ENCODE measurements at regions not wholly inside any gene's neighbourhood (a gene's known extent, or its start where the extent isn't known, plus 50 kb on each side); places are given as distances from the start of the nearest gene placed in this dataset.

GRCh38 chr2:105581555-105581944 lies 163.2 kb upstream of the NCK2 start:
- ATAC-seq, result peak; percentile 74
- H3K36me3 Mint-ChIP-seq (ENCODE audit: low read depth), result no peaks in the 10 kb centered on the region
- no peak for DNase-seq
- peaks cover 41% of the 10 kb centered on the region for H3K4me1 Mint-ChIP-seq
- no peaks in the 10 kb centered on the region for H3K9me3 Mint-ChIP-seq
- no peaks in the 10 kb centered on the region for H3K27me3 Mint-ChIP-seq
- no peak overlapping the region for H3K27ac Mint-ChIP-seq
- no peak overlapping the region for H3K4me3 Mint-ChIP-seq

- H3K27me3 Mint-ChIP-seq, result no peaks in the 10 kb centered on the region
- H3K36me3 Mint-ChIP-seq (ENCODE audit: low read depth), result no peaks in the 10 kb centered on the region
- peaks cover 45% of the 10 kb centered on the region for H3K4me1 Mint-ChIP-seq
- DNase-seq (no peak), ATAC-seq (no peak)
- no peak overlapping the region for H3K27ac Mint-ChIP-seq
- no peaks in the 10 kb centered on the region for H3K9me3 Mint-ChIP-seq
- no peak overlapping the region for H3K4me3 Mint-ChIP-seq
Measured at GRCh38 chr2:105580870-105581554, 163.7 kb upstream of the NCK2 start.

- Mint-ChIP-seq H3K36me3 (ENCODE audit: low read depth) (no peaks in the 10 kb centered on the region), H3K4me1 (peaks cover 51% of the 10 kb centered on the region), H3K27ac (no peak overlapping the region), H3K9me3 (no peaks in the 10 kb centered on the region), H3K27me3 (no peaks in the 10 kb centered on the region), H3K4me3 (no peak overlapping the region)
- ATAC-seq, result no peak
- DNase-seq, result no peak
Measured at GRCh38 chr2:105580216-105580615, 164.5 kb upstream of the NCK2 start.

GRCh38 chr2:105578166-105578565 lies 166.5 kb upstream of the NCK2 start:
- Mint-ChIP-seq H3K9me3 (no peaks in the 10 kb centered on the region), H3K27ac (no peak overlapping the region), H3K36me3 (ENCODE audit: low read depth) (no peaks in the 10 kb centered on the region), H3K4me3 (no peak overlapping the region), H3K4me1 (peaks cover 34% of the 10 kb centered on the region), H3K27me3 (no peaks in the 10 kb centered on the region)
- no peak for DNase-seq
- no peak for ATAC-seq

GRCh38 chr2:105577762-105578161 lies 166.9 kb upstream of the NCK2 start:
- no peaks in the 10 kb centered on the region for H3K27me3 Mint-ChIP-seq
- H3K9me3 Mint-ChIP-seq, result no peaks in the 10 kb centered on the region
- no peak for DNase-seq
- peaks cover 33% of the 10 kb centered on the region for H3K4me1 Mint-ChIP-seq
- H3K4me3 Mint-ChIP-seq, result no peak overlapping the region
- H3K36me3 Mint-ChIP-seq (ENCODE audit: low read depth), result no peaks in the 10 kb centered on the region
- peak overlapping the region; percentile 11 for H3K27ac Mint-ChIP-seq
- ATAC-seq, result no peak

- ATAC-seq (peak; percentile 41), DNase-seq (no peak)
- Mint-ChIP-seq H3K27me3 (no peaks in the 10 kb centered on the region), H3K36me3 (ENCODE audit: low read depth) (no peaks in the 10 kb centered on the region), H3K9me3 (no peaks in the 10 kb centered on the region), H3K4me3 (no peak overlapping the region), H3K4me1 (peaks cover 28% of the 10 kb centered on the region), H3K27ac (peak overlapping the region; percentile 70)
Measured at GRCh38 chr2:105576440-105577241, 168.1 kb upstream of the NCK2 start.

GRCh38 chr2:105576050-105576439 lies 168.7 kb upstream of the NCK2 start:
- Mint-ChIP-seq H3K4me3 (no peak overlapping the region), H3K9me3 (no peaks in the 10 kb centered on the region), H3K4me1 (peaks cover 27% of the 10 kb centered on the region), H3K27ac (peak overlapping the region; percentile 70), H3K36me3 (ENCODE audit: low read depth) (no peaks in the 10 kb centered on the region), H3K27me3 (peaks cover 2% of the 10 kb centered on the region)
- ATAC-seq (no peak), DNase-seq (no peak)

- H3K9me3 Mint-ChIP-seq, result no peaks in the 10 kb centered on the region
- H3K27me3 Mint-ChIP-seq, result peaks cover 3% of the 10 kb centered on the region
- no peak overlapping the region for H3K4me3 Mint-ChIP-seq
- DNase-seq (no peak), ATAC-seq (no peak)
- H3K36me3 Mint-ChIP-seq (ENCODE audit: low read depth), result no peaks in the 10 kb centered on the region
- H3K27ac Mint-ChIP-seq, result peak overlapping the region; percentile 55
- H3K4me1 Mint-ChIP-seq, result peaks cover 22% of the 10 kb centered on the region
Measured at GRCh38 chr2:105575499-105576025, 169.2 kb upstream of the NCK2 start.

GRCh38 chr2:105574796-105575344 lies 169.8 kb upstream of the NCK2 start:
- Mint-ChIP-seq H3K27ac (no peak overlapping the region), H3K36me3 (ENCODE audit: low read depth) (no peaks in the 10 kb centered on the region), H3K4me1 (peaks cover 22% of the 10 kb centered on the region), H3K9me3 (no peaks in the 10 kb centered on the region), H3K4me3 (no peak overlapping the region), H3K27me3 (peaks cover 3% of the 10 kb centered on the region)
- ATAC-seq, result no peak
- no peak for DNase-seq

- peaks cover 3% of the 10 kb centered on the region for H3K27me3 Mint-ChIP-seq
- DNase-seq (no peak), ATAC-seq (no peak)
- no peaks in the 10 kb centered on the region for H3K36me3 Mint-ChIP-seq (ENCODE audit: low read depth)
- no peak overlapping the region for H3K4me3 Mint-ChIP-seq
- H3K27ac Mint-ChIP-seq, result no peak overlapping the region
- no peaks in the 10 kb centered on the region for H3K9me3 Mint-ChIP-seq
- peaks cover 22% of the 10 kb centered on the region for H3K4me1 Mint-ChIP-seq
Measured at GRCh38 chr2:105573910-105574655, 170.6 kb upstream of the NCK2 start.

- Mint-ChIP-seq H3K9me3 (no peaks in the 10 kb centered on the region), H3K4me3 (no peak overlapping the region), H3K27ac (no peak overlapping the region), H3K27me3 (peaks cover 3% of the 10 kb centered on the region), H3K36me3 (ENCODE audit: low read depth) (no peaks in the 10 kb centered on the region), H3K4me1 (peaks cover 22% of the 10 kb centered on the region)
- no peak for DNase-seq
- ATAC-seq, result no peak
Measured at GRCh38 chr2:105573490-105573889, 171.2 kb upstream of the NCK2 start.

- H3K4me1 Mint-ChIP-seq, result peaks cover 21% of the 10 kb centered on the region
- H3K27me3 Mint-ChIP-seq, result peaks cover 4% of the 10 kb centered on the region
- no peak overlapping the region for H3K27ac Mint-ChIP-seq
- no peaks in the 10 kb centered on the region for H3K9me3 Mint-ChIP-seq
- ATAC-seq (no peak), DNase-seq (no peak)
- H3K36me3 Mint-ChIP-seq (ENCODE audit: low read depth), result no peaks in the 10 kb centered on the region
- H3K4me3 Mint-ChIP-seq, result no peak overlapping the region
Measured at GRCh38 chr2:105571445-105571987, 172.7 kb upstream of the FHL2 start.

GRCh38 chr2:105570757-105571156 lies 171.9 kb upstream of the FHL2 start:
- no peak for DNase-seq
- H3K36me3 Mint-ChIP-seq (ENCODE audit: low read depth), result no peaks in the 10 kb centered on the region
- H3K9me3 Mint-ChIP-seq, result no peaks in the 10 kb centered on the region
- peaks cover 16% of the 10 kb centered on the region for H3K4me1 Mint-ChIP-seq
- H3K27me3 Mint-ChIP-seq, result peaks cover 4% of the 10 kb centered on the region
- no peak for ATAC-seq
- H3K4me3 Mint-ChIP-seq, result no peak overlapping the region
- H3K27ac Mint-ChIP-seq, result no peak overlapping the region

- Mint-ChIP-seq H3K36me3 (ENCODE audit: low read depth) (no peaks in the 10 kb centered on the region), H3K4me3 (no peak overlapping the region), H3K9me3 (no peaks in the 10 kb centered on the region), H3K27ac (no peak overlapping the region), H3K27me3 (peaks cover 4% of the 10 kb centered on the region), H3K4me1 (peaks cover 11% of the 10 kb centered on the region)
- ATAC-seq (no peak), DNase-seq (no peak)
Measured at GRCh38 chr2:105570326-105570725, 171.5 kb upstream of the FHL2 start.
